ENCODE measurements at regions not wholly inside any gene's neighbourhood (a gene's known extent, or its start where the extent isn't known, plus 50 kb on each side); places are given as distances from the start of the nearest gene placed in this dataset.

GRCh38 chr6:120965814-120966213, 368.5 kb downstream of the TBC1D32 start (continued):
- no peak for TF ChIP-seq RFX5 (IDR thresholded peaks at IDR 0.05; ENCODE audit: low read length)
- TF ChIP-seq EP300 (IDR thresholded peaks at IDR 0.05; ENCODE audit: borderline replicate concordance in 1 of 2, low read depth in 1 of 2, low read length in 1 of 2): no peak
- TF ChIP-seq TAF1 (IDR thresholded peaks at IDR 0.05; ENCODE audit: borderline replicate concordance, low read depth, low read length): no peak
- TF ChIP-seq YY1 (IDR thresholded peaks at IDR 0.05; ENCODE audit: low read depth): no peak
- TF ChIP-seq MEF2A (IDR thresholded peaks at IDR 0.05; ENCODE audit: borderline replicate concordance, low read depth): no peak
- TF ChIP-seq IRF3 (IDR thresholded peaks at IDR 0.05; ENCODE audit: low read depth, low read length): no peak
- no peak for TF ChIP-seq FOXJ3 (CRISPR knock-in tag; IDR thresholded peaks at IDR 0.05)
- no peak for TF ChIP-seq SMC3 (IDR thresholded peaks at IDR 0.05; ENCODE audit: low read depth, low read length)
- no peak for TF ChIP-seq GATA2 (CRISPR knock-in tag; IDR thresholded peaks at IDR 0.05)
- TF ChIP-seq POLR2AphosphoS5 (IDR thresholded peaks at IDR 0.05; ENCODE audit: low read depth, low read length): no peak
- no peak for TF ChIP-seq RXRA (IDR thresholded peaks at IDR 0.05; ENCODE audit: borderline replicate concordance, low read depth)

- ChIA-PET POLR2A (no interaction called here), CTCF (no interaction called here)
- no peak overlapping the region for H3K4me2 ChIP-seq
- no peak overlapping the region for H3K27ac ChIP-seq (ENCODE audit: low read depth in 2 of 2, low read length in 1 of 2)
- H3K27me3 ChIP-seq (ENCODE audit: insufficient read depth): no peaks in the 10 kb centered on the region
- H3K79me2 ChIP-seq (ENCODE audit: insufficient read depth): no peaks in the 10 kb centered on the region
- no peaks in the 10 kb centered on the region for H3F3A ChIP-seq (replicated peaks; ENCODE audit: insufficient read depth)
- no peak for TF ChIP-seq TAF1 (IDR thresholded peaks at IDR 0.05; ENCODE audit: borderline replicate concordance, low read depth, low read length)
- TF ChIP-seq CTCF (IDR thresholded peaks at IDR 0.05): no peak
- no peak for TF ChIP-seq SMC3 (IDR thresholded peaks at IDR 0.05; ENCODE audit: low read depth, low read length)
- TF ChIP-seq USF1 (IDR thresholded peaks at IDR 0.05; ENCODE audit: borderline replicate concordance, low read depth): no peak
- no peak for TF ChIP-seq NRF1 (IDR thresholded peaks at IDR 0.05; ENCODE audit: low read depth, low read length)
- H3K9me3 ChIP-seq: no peaks in the 10 kb centered on the region
- no peak overlapping the region for H2AFZ ChIP-seq (ENCODE audit: low read depth)
- no peaks in the 10 kb centered on the region for H4K20me1 ChIP-seq (ENCODE audit: insufficient read depth)
- H3K9ac ChIP-seq: no peak overlapping the region
- 8% methylated on average over 1 of the region's 1 CpG for WGBS (ENCODE audit: low lambda C conversion rate)
- H3K4me3 ChIP-seq (ENCODE audit: low read depth in 2 of 2, low read length in 1 of 2): no peak overlapping the region
- no peaks in the 10 kb centered on the region for H3K9me2 ChIP-seq
- H3K36me3 ChIP-seq (replicated peaks in 1 of 2; ENCODE audit: control insufficient read depth in 1 of 2, insufficient read depth in 2 of 2, low read length in 1 of 2): no peaks in the 10 kb centered on the region
- no peak for DNase-seq
- no peaks in the 10 kb centered on the region for H3K4me1 ChIP-seq (ENCODE audit: control insufficient read depth in 1 of 2, insufficient read depth in 2 of 2, low read depth in 1 of 2, low read length in 1 of 2)
Observed at GRCh38 chr6:120960761-120961160, 373.5 kb downstream of the TBC1D32 start.
